ENCODE measurements at regions not wholly inside any gene's neighbourhood (a gene's known extent, or its start where the extent isn't known, plus 50 kb on each side); places are given as distances from the start of the nearest gene placed in this dataset.

DNA sequence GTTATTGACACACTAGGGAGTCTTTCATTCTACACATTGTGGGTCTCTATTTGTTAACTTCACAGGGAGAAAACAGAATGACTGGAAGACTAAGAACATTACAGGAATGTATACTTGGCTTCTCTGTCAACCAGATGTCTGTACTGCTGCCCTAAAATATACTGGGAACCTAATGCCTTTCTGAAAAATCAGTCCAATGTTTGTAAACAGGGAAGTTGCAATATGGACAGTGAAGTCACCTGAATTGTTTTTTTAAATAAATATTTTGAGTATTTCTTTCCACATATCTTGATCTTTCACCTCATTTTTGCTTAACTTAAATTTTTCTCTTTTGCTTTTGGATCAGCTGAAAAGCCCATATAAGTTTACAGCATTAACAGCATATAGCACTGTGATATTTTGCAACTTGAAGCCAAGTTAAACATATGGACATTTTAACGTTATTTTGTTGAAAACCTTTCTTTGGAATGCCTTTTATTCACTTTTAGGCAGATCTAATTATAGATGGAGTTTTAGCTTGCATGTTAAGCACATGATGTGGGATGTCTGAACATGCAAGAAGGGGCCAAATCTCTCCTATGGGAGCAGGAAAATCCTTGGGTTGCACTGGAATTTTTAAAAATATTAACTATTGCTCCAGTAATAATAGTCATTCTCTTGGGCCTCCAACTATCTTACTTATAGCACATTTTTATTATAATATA, 137.7 kb upstream of the TWIST2 start:
- ChIA-PET CTCF (interaction anchor here (0.9 to 1.0 kb wide), 2 partner anchors 10 kb away, joined by 3 read pairs; no protein-coding TSS in a partner anchor), POLR2A (no interaction called here)
- ATAC-seq (no peak), DNase-seq (ENCODE audit: low read depth in 1 of 2, low spot score in 1 of 2) (no peak), FAIRE-seq (no peak)
- Histone ChIP-seq H3K27ac (no peak overlapping the region), H3K4me2 (no peak overlapping the region), H3K4me3 (no peak overlapping the region), H3K4me1 (no peaks in the 10 kb centered on the region), H3K9me3 (no peaks in the 10 kb centered on the region)
- TF ChIP-seq, protein P1, sequence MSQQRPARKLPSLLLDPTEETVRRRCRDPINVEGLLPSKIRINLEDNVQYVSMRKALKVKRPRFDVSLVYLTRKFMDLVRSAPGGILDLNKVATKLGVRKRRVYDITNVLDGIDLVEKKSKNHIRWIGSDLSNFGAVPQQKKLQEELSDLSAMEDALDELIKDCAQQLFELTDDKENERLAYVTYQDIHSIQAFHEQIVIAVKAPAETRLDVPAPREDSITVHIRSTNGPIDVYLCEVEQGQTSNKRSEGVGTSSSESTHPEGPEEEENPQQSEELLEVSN (IDR thresholded peaks at IDR 0.05; ENCODE audit: borderline replicate concordance, low read depth): no peak
- no peak for TF ChIP-seq KDM5A (IDR thresholded peaks at IDR 0.05)
- no peak for TF ChIP-seq POLR2A (IDR thresholded peaks at IDR 0.05; ENCODE audit: low read length)
- TF ChIP-seq, protein P2, sequence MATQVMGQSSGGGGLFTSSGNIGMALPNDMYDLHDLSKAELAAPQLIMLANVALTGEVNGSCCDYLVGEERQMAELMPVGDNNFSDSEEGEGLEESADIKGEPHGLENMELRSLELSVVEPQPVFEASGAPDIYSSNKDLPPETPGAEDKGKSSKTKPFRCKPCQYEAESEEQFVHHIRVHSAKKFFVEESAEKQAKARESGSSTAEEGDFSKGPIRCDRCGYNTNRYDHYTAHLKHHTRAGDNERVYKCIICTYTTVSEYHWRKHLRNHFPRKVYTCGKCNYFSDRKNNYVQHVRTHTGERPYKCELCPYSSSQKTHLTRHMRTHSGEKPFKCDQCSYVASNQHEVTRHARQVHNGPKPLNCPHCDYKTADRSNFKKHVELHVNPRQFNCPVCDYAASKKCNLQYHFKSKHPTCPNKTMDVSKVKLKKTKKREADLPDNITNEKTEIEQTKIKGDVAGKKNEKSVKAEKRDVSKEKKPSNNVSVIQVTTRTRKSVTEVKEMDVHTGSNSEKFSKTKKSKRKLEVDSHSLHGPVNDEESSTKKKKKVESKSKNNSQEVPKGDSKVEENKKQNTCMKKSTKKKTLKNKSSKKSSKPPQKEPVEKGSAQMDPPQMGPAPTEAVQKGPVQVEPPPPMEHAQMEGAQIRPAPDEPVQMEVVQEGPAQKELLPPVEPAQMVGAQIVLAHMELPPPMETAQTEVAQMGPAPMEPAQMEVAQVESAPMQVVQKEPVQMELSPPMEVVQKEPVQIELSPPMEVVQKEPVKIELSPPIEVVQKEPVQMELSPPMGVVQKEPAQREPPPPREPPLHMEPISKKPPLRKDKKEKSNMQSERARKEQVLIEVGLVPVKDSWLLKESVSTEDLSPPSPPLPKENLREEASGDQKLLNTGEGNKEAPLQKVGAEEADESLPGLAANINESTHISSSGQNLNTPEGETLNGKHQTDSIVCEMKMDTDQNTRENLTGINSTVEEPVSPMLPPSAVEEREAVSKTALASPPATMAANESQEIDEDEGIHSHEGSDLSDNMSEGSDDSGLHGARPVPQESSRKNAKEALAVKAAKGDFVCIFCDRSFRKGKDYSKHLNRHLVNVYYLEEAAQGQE (IDR thresholded peaks at IDR 0.05): no peak
- no peak for TF ChIP-seq HOXB13 (CRISPR knock-in tag; IDR thresholded peaks at IDR 0.05; ENCODE audit: low read depth)
- TF ChIP-seq, protein P3, sequence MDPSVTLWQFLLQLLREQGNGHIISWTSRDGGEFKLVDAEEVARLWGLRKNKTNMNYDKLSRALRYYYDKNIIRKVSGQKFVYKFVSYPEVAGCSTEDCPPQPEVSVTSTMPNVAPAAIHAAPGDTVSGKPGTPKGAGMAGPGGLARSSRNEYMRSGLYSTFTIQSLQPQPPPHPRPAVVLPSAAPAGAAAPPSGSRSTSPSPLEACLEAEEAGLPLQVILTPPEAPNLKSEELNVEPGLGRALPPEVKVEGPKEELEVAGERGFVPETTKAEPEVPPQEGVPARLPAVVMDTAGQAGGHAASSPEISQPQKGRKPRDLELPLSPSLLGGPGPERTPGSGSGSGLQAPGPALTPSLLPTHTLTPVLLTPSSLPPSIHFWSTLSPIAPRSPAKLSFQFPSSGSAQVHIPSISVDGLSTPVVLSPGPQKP (IDR thresholded peaks at IDR 0.05; ENCODE audit: low read depth, low read length): no peak
- TF ChIP-seq JUNB (IDR thresholded peaks at IDR 0.05): no peak
- no peak for TF ChIP-seq HOXB5 (CRISPR knock-in tag; IDR thresholded peaks at IDR 0.05)
- no peak for TF ChIP-seq RARB (CRISPR knock-in tag; IDR thresholded peaks at IDR 0.05)
- TF ChIP-seq RFX5 (IDR thresholded peaks at IDR 0.05): no peak
- no peak for TF ChIP-seq EHF (CRISPR knock-in tag; IDR thresholded peaks at IDR 0.05)
- TF ChIP-seq TFCP2L1 (CRISPR knock-in tag; IDR thresholded peaks at IDR 0.05): no peak
- WGBS (ENCODE audit: missing lambda C conversion rate): 7% methylated on average over 1 of the region's 1 CpG

DNA sequence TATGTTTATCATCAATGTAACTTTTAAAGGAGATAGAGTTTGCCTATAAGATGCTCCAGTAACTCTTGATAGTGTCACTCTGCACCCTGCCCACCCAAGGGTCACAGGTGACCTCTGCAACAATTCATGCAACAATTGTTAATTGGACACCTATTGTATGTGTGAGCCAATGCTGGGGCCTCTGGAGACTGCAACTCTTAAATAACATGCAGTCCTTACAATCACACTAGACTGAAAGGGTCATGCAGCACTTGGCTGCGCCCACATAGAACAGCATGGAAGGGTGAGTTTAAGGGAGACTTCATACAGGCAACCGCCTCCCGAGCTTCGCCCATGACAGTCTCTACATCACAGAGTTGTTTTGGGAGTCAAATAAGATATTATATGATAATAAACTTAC, 137.1 kb upstream of the TWIST2 start:
- no peak for FAIRE-seq
- H3K9me3 ChIP-seq: no peaks in the 10 kb centered on the region
- no peak for DNase-seq (ENCODE audit: low read depth in 1 of 2, low spot score in 1 of 2)
- WGBS (ENCODE audit: missing lambda C conversion rate): 94% methylated on average over 4 of the region's 4 CpGs
- H3K27ac ChIP-seq: no peak overlapping the region
- POLR2A ChIA-PET: no interaction called here
- CTCF ChIA-PET: interaction anchor here (1.0 kb wide), 1 partner anchor 9 kb away, joined by 3 read pairs; no protein-coding TSS in a partner anchor
- no peak overlapping the region for H3K4me3 ChIP-seq
- H3K4me1 ChIP-seq: no peaks in the 10 kb centered on the region
- no peak overlapping the region for H3K4me2 ChIP-seq
- ATAC-seq: no peak
- TF ChIP-seq NPAS2 (CRISPR knock-in tag; IDR thresholded peaks at IDR 0.05; ENCODE audit: borderline replicate concordance): no peak

DNA sequence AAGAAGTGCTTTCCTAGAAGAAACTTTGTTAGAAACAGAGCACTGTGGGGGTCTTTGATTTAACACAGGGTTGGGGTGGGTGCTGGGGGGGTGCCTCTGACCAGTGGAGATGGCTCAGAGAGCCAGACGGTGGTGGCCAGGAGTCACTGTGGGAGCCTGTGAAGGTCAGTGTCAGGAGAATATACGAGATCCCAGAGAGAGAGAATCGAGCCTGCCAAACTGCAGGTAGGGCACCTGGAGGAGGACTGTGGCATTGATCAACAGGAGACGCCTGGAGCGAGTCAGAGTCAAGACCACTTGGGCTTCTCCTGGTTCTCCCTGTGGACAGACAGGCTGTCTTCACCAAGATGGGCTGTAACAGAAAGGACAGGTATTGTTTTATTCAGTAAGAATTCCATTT, 136.5 kb upstream of the TWIST2 start:
- DNase-seq (ENCODE audit: low read depth in 1 of 2, low spot score in 1 of 2) (no peak), ATAC-seq (no peak), FAIRE-seq (no peak)
- Histone ChIP-seq H3K4me2 (no peak overlapping the region), H3K9me3 (no peaks in the 10 kb centered on the region), H3K4me3 (no peak overlapping the region), H3K4me1 (no peaks in the 10 kb centered on the region), H3K27ac (no peak overlapping the region)
- no peak for TF ChIP-seq PHF8 (IDR thresholded peaks at IDR 0.05; ENCODE audit: borderline replicate concordance, low read depth)
- no peak for TF ChIP-seq JUN (IDR thresholded peaks at IDR 0.05)
- TF ChIP-seq, protein P4, sequence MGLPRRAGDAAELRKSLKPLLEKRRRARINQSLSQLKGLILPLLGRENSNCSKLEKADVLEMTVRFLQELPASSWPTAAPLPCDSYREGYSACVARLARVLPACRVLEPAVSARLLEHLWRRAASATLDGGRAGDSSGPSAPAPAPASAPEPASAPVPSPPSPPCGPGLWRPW (IDR thresholded peaks at IDR 0.05): no peak
- TF ChIP-seq ZSCAN20 (CRISPR knock-in tag; IDR thresholded peaks at IDR 0.05): no peak
- TF ChIP-seq SMC3 (IDR thresholded peaks at IDR 0.05): no peak
- TF ChIP-seq GATA3 (IDR thresholded peaks at IDR 0.05; ENCODE audit: borderline replicate concordance): no peak
- TF ChIP-seq FOXS1 (CRISPR knock-in tag; IDR thresholded peaks at IDR 0.05): no peak
- TF ChIP-seq ZNF302 (CRISPR knock-in tag; IDR thresholded peaks at IDR 0.05): no peak
- TF ChIP-seq HOXB13 (CRISPR knock-in tag; IDR thresholded peaks at IDR 0.05; ENCODE audit: low read depth): no peak
- TF ChIP-seq, protein P3 (IDR thresholded peaks at IDR 0.05; ENCODE audit: low read depth, low read length): no peak
- no peak for TF ChIP-seq KDM1A (IDR thresholded peaks at IDR 0.05; ENCODE audit: low read depth)
- TF ChIP-seq EHF (CRISPR knock-in tag; IDR thresholded peaks at IDR 0.05): no peak
- ChIA-PET CTCF (interaction anchor here (1.0 kb wide), 1 partner anchor 9 kb away, joined by 3 read pairs; no protein-coding TSS in a partner anchor), POLR2A (no interaction called here)
- 68% methylated on average over 5 of the region's 5 CpGs for WGBS (ENCODE audit: missing lambda C conversion rate)

All from A549 (cell line).